Chondrocyte (in vitro differentiated cells): ENCODE measurements at regions not wholly inside any gene's neighbourhood (a gene's known extent, or its start where the extent isn't known, plus 50 kb on each side); places are given as distances from the start of the nearest gene placed in this dataset.

Experiments used
- DNase-seq: peaks from one replicate; pipeline ENCODE4 v3.0.0; 2021; ENCODE audit warnings: mixed read lengths, low spot score
- H3K27ac Mint-ChIP-seq: one replicate; pipeline ENCODE4 v1.8.0; 2021; ENCODE audit warnings: mild to moderate bottlenecking, moderate library complexity, mixed read lengths; ENCODE audit not compliant: unreplicated experiment
- H3K27me3 Mint-ChIP-seq: 2 replicates; pipeline ENCODE4 v1.8.0; 2021; ENCODE audit warnings: low read depth, mixed read lengths
- H3K36me3 Mint-ChIP-seq: 2 replicates; pipeline ENCODE4 v1.8.0; 2021; ENCODE audit warnings: low read depth, mixed read lengths
- H3K4me1 Mint-ChIP-seq: 2 replicates; pipeline ENCODE4 v1.8.0; 2021; ENCODE audit warnings: low read depth, mild to moderate bottlenecking, mixed read lengths
- H3K4me3 Mint-ChIP-seq: one replicate; pipeline ENCODE4 v1.8.0; 2021; ENCODE audit warnings: mild to moderate bottlenecking, moderate library complexity, mixed read lengths; ENCODE audit not compliant: unreplicated experiment
- H3K9me3 Mint-ChIP-seq: 2 replicates; pipeline ENCODE4 v1.8.0; 2021; ENCODE audit warnings: low read depth, mixed read lengths
- CTCF ChIP-seq: fragments of 200-600 bp; sonication (generic); IDR thresholded peaks from 2 replicates; pipeline ENCODE4 v1.5.0; 2021; ENCODE audit warnings: antibody characterized with exemption, mild to moderate bottlenecking, moderate library complexity

- peak overlapping the region; percentile 79 for H3K27ac Mint-ChIP-seq
- no peaks in the 10 kb centered on the region for H3K9me3 Mint-ChIP-seq
- DNase-seq = no peak
Observed at GRCh38 chr6:147654103-147654845, 145.8 kb downstream of the SAMD5 start.

GRCh38 chr6:147660334-147661311 lies 152.1 kb downstream of the SAMD5 start:
- H3K27ac Mint-ChIP-seq = no peak overlapping the region
- no peaks in the 10 kb centered on the region for H3K27me3 Mint-ChIP-seq
- no peak for TF ChIP-seq CTCF

More at GRCh38 chr6:147654103-147654845, 145.8 kb downstream of the SAMD5 start:
- Mint-ChIP-seq H3K4me3 (peak overlapping the region; percentile 38), H3K27me3 (no peaks in the 10 kb centered on the region), H3K4me1 (peaks cover 42% of the 10 kb centered on the region), H3K36me3 (no peaks in the 10 kb centered on the region)
- no peak for TF ChIP-seq CTCF

GRCh38 chr6:147662646-147663045 lies 154.2 kb downstream of the SAMD5 start:
- no peaks in the 10 kb centered on the region for H3K27me3 Mint-ChIP-seq
- H3K4me3 Mint-ChIP-seq = no peak overlapping the region

More at GRCh38 chr6:147660334-147661311, 152.1 kb downstream of the SAMD5 start:
- Mint-ChIP-seq H3K9me3 (no peaks in the 10 kb centered on the region), H3K4me3 (no peak overlapping the region), H3K4me1 (no peaks in the 10 kb centered on the region), H3K36me3 (no peaks in the 10 kb centered on the region)
- DNase-seq = no peak

GRCh38 chr6:147664092-147664491 lies 155.6 kb downstream of the SAMD5 start:
- no peak overlapping the region for H3K4me3 Mint-ChIP-seq
- DNase-seq = no peak
- peaks cover 3% of the 10 kb centered on the region for H3K9me3 Mint-ChIP-seq
- H3K27ac Mint-ChIP-seq = no peak overlapping the region
- no peak for TF ChIP-seq CTCF
- H3K27me3 Mint-ChIP-seq = no peaks in the 10 kb centered on the region
- H3K4me1 Mint-ChIP-seq = peaks cover 6% of the 10 kb centered on the region
- peaks cover 3% of the 10 kb centered on the region for H3K36me3 Mint-ChIP-seq

More at GRCh38 chr6:147662646-147663045, 154.2 kb downstream of the SAMD5 start:
- no peak for TF ChIP-seq CTCF
- no peaks in the 10 kb centered on the region for H3K36me3 Mint-ChIP-seq
- DNase-seq = no peak
- peaks cover 6% of the 10 kb centered on the region for H3K4me1 Mint-ChIP-seq
- no peaks in the 10 kb centered on the region for H3K9me3 Mint-ChIP-seq
- no peak overlapping the region for H3K27ac Mint-ChIP-seq

- no peak for DNase-seq
- H3K27ac Mint-ChIP-seq = no peak overlapping the region
- peaks cover 6% of the 10 kb centered on the region for H3K4me1 Mint-ChIP-seq
- H3K4me3 Mint-ChIP-seq = no peak overlapping the region
- H3K9me3 Mint-ChIP-seq = peaks cover 22% of the 10 kb centered on the region
- H3K27me3 Mint-ChIP-seq = no peaks in the 10 kb centered on the region
- peaks cover 11% of the 10 kb centered on the region for H3K36me3 Mint-ChIP-seq
- TF ChIP-seq CTCF = no peak
Observed at GRCh38 chr6:147666255-147666654, 157.8 kb downstream of the SAMD5 start.
